CD4-positive, alpha-beta T cell (primary cell): ENCODE measurements at regions not wholly inside any gene's neighbourhood (a gene's known extent, or its start where the extent isn't known, plus 50 kb on each side); places are given as distances from the start of the nearest gene placed in this dataset.

Experiments used
- ATAC-seq: fragments of 200-7000 bp; cut with Tn5 transposase; one replicate; pipeline ENCODE4 v1.10.0; 2022; ENCODE audit warnings: mild to moderate bottlenecking; ENCODE audit not compliant: poor library complexity
- CTCF ChIA-PET: fragments of 350-600 bp; sonication (Branson Sonifier 250); formaldehyde crosslinking; loops from one replicate; lab custom pipeline; 2021; ENCODE audit warnings: antibody characterized with exemption, inconsistent platforms; lab: Charles Lee
- POLR2A ChIA-PET: fragments of 350-600 bp; sonication (Branson Sonifier 250); formaldehyde crosslinking; loops from one replicate; lab custom pipeline; 2021; ENCODE audit warnings: antibody characterized with exemption, inconsistent platforms; lab: Charles Lee
- DNase-seq, 14 experiments: peaks; one replicate each; pipeline ENCODE4 v3.0.0-alpha.2; 2013 to 2020; ENCODE audit warnings: mixed read lengths in 2 of 14
- H3K27ac ChIP-seq, 2 donors: one replicate each; pipeline versions ENCODE4 v1.5.1 to v1.7.0; 2013; ENCODE audit warnings: low read length in 2 of 2, low read depth in 1 of 2, mild to moderate bottlenecking in 1 of 2
- H3K27me3 ChIP-seq, 2 experiments: 1 replicate in 1 of 2; 2 replicates in 1 of 2; pipeline versions ENCODE4 v1.6.1 to v1.7.0; 2013; ENCODE audit warnings: low read length in 2 of 2, control low read depth in 1 of 2, mild to moderate bottlenecking in 1 of 2, moderate library complexity in 1 of 2; ENCODE audit not compliant: insufficient read depth in 2 of 2, control insufficient read depth in 1 of 2
- H3K36me3 ChIP-seq: one replicate; pipeline ENCODE4 v1.6.1; 2013; ENCODE audit warnings: low read length, control low read depth; ENCODE audit not compliant: insufficient read depth
- H3K4me1 ChIP-seq: one replicate; pipeline ENCODE4 v1.6.1; 2013; ENCODE audit warnings: low read length, control low read depth; ENCODE audit not compliant: insufficient read depth
- H3K4me3 ChIP-seq: one replicate; pipeline ENCODE4 v1.5.1; 2013; ENCODE audit warnings: mild to moderate bottlenecking, low read length, moderate library complexity
- H3K9me3 ChIP-seq, 2 experiments: 1 replicate in 1 of 2; 2 replicates in 1 of 2; pipeline versions ENCODE4 v1.6.1 to v1.7.0; 2013; ENCODE audit warnings: low read length in 2 of 2, mild to moderate bottlenecking in 2 of 2, control low read depth in 1 of 2, moderate library complexity in 1 of 2; ENCODE audit not compliant: control insufficient read depth in 1 of 2, insufficient read depth in 1 of 2
- H3K27ac Mint-ChIP-seq: one replicate; pipeline ENCODE4 v1.8.0; 2020; ENCODE audit warnings: mixed read lengths
- H3K27me3 Mint-ChIP-seq: one replicate; pipeline ENCODE4 v1.8.0; 2021; ENCODE audit warnings: mixed read lengths
- H3K36me3 Mint-ChIP-seq: one replicate; pipeline ENCODE4 v1.8.0; 2021; ENCODE audit warnings: low read depth, mixed read lengths
- H3K4me1 Mint-ChIP-seq: one replicate; pipeline ENCODE4 v1.8.0; 2021; ENCODE audit warnings: low read depth, mixed read lengths
- H3K4me3 Mint-ChIP-seq: one replicate; pipeline ENCODE4 v1.8.0; 2020; ENCODE audit warnings: mild to moderate bottlenecking, mixed read lengths
- H3K9me3 Mint-ChIP-seq: one replicate; pipeline ENCODE4 v1.8.0; 2020; ENCODE audit warnings: mixed read lengths
- intact Hi-C, 2 experiments: fragments of 100-400 bp; cut with DNase I in 1 of 2; cut with micrococcal nuclease in 1 of 2; formaldehyde crosslinking; loops; one replicate each; pipeline versions ENCODE4 v1.15.1 to v1.9.0; 2023 to 2025; cut with DNase I, micrococcal nuclease
- TF ChIP-seq, protein P1 (sequence below): fragments of 200-600 bp; IDR thresholded peaks from one replicate; pipeline ENCODE4 v1.8.0; 2022; ENCODE audit warnings: antibody characterized with exemption, mild to moderate bottlenecking

- CTCF ChIA-PET: no interaction called here
- peaks cover 22% of the 10 kb centered on the region for H3K27me3 Mint-ChIP-seq
- H3K4me1 Mint-ChIP-seq: no peaks in the 10 kb centered on the region
- peaks cover 0 to 2% of the 10 kb centered on the region in 2 experiments for H3K27me3 ChIP-seq
- H3K9me3 ChIP-seq: peaks cover 0 to 2% of the 10 kb centered on the region in 2 experiments
- no peak overlapping the region for H3K4me3 Mint-ChIP-seq
- H3K4me3 ChIP-seq: no peak overlapping the region
- no peak for DNase-seq
- H3K9me3 Mint-ChIP-seq: peaks cover 2% of the 10 kb centered on the region
- H3K4me1 ChIP-seq: no peaks in the 10 kb centered on the region
- ATAC-seq: no peak
- POLR2A ChIA-PET: no interaction called here
- intact Hi-C loops: no loop called here
- TF ChIP-seq, protein P1, sequence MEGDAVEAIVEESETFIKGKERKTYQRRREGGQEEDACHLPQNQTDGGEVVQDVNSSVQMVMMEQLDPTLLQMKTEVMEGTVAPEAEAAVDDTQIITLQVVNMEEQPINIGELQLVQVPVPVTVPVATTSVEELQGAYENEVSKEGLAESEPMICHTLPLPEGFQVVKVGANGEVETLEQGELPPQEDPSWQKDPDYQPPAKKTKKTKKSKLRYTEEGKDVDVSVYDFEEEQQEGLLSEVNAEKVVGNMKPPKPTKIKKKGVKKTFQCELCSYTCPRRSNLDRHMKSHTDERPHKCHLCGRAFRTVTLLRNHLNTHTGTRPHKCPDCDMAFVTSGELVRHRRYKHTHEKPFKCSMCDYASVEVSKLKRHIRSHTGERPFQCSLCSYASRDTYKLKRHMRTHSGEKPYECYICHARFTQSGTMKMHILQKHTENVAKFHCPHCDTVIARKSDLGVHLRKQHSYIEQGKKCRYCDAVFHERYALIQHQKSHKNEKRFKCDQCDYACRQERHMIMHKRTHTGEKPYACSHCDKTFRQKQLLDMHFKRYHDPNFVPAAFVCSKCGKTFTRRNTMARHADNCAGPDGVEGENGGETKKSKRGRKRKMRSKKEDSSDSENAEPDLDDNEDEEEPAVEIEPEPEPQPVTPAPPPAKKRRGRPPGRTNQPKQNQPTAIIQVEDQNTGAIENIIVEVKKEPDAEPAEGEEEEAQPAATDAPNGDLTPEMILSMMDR: no peak
- no peak overlapping the region for H3K27ac Mint-ChIP-seq
- no peak overlapping the region for H3K27ac ChIP-seq
- H3K36me3 ChIP-seq: no peaks in the 10 kb centered on the region
- H3K36me3 Mint-ChIP-seq: no peaks in the 10 kb centered on the region
Measured at GRCh38 chr6:40222354-40222753, 288.1 kb upstream of the MOCS1 start.

DNA sequence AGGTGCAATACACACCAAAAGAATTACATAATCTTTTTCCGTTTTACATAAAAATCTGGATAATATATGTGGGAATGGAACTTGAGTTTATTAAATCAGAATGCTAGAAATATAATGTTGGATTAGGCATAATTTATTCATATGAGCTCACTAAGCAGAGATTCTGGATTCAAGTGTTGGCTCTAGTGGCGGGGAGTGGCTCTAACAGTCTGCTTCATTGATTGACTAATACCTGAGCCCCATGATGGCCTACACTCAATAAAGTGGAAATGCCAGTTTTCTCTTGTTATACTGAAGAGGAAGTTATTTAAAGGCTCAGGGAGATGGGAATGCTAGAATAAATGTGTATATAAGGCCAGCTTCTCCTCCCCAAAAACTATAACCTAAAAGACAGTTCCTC is 285.5 kb upstream of the MOCS1 start:
- Histone ChIP-seq H3K27me3 (peaks cover 0 to 2% of the 10 kb centered on the region in 2 experiments), H3K4me1 (no peaks in the 10 kb centered on the region), H3K9me3 (peaks cover 0 to 5% of the 10 kb centered on the region in 2 experiments), H3K4me3 (no peak overlapping the region), H3K27ac (no peak overlapping the region), H3K36me3 (no peaks in the 10 kb centered on the region)
- POLR2A ChIA-PET: no interaction called here
- H3K4me3 Mint-ChIP-seq: no peak overlapping the region
- no peaks in the 10 kb centered on the region for H3K36me3 Mint-ChIP-seq
- intact Hi-C loops: no loop called here
- TF ChIP-seq, protein P1: no peak
- CTCF ChIA-PET: no interaction called here
- DNase-seq (no peak), ATAC-seq (no peak)
- no peak overlapping the region for H3K27ac Mint-ChIP-seq
- H3K4me1 Mint-ChIP-seq: no peaks in the 10 kb centered on the region
- peaks cover 2% of the 10 kb centered on the region for H3K9me3 Mint-ChIP-seq
- H3K27me3 Mint-ChIP-seq: peaks cover 4% of the 10 kb centered on the region

GRCh38 chr6:40210628-40211056 is 276.4 kb upstream of the MOCS1 start:
- H3K36me3 Mint-ChIP-seq: no peaks in the 10 kb centered on the region
- H3K4me3 ChIP-seq: no peak overlapping the region
- H3K36me3 ChIP-seq: no peaks in the 10 kb centered on the region
- intact Hi-C loops: no loop called here
- H3K4me1 Mint-ChIP-seq: no peaks in the 10 kb centered on the region
- CTCF ChIA-PET: no interaction called here
- H3K4me1 ChIP-seq: no peaks in the 10 kb centered on the region
- peaks cover 0 to 4% of the 10 kb centered on the region in 2 experiments for H3K27me3 ChIP-seq
- TF ChIP-seq, protein P1: no peak
- no peak overlapping the region for H3K27ac ChIP-seq
- H3K4me3 Mint-ChIP-seq: no peak overlapping the region
- ATAC-seq (no peak), DNase-seq (no peak)
- H3K27ac Mint-ChIP-seq: no peak overlapping the region
- peaks cover 5% of the 10 kb centered on the region for H3K9me3 Mint-ChIP-seq
- POLR2A ChIA-PET: no interaction called here
- H3K27me3 Mint-ChIP-seq: peaks cover 28% of the 10 kb centered on the region
- peaks cover 0 to 10% of the 10 kb centered on the region in 2 experiments for H3K9me3 ChIP-seq
